B cell (primary cell): ENCODE measurements at regions not wholly inside any gene's neighbourhood (a gene's known extent, or its start where the extent isn't known, plus 50 kb on each side); places are given as distances from the start of the nearest gene placed in this dataset.

ENCODE experiments used
- EZH2 ChIP-seq: IDR thresholded peaks from 2 replicates; pipeline ENCODE4 v1.6.1; 2012; ENCODE audit warnings: borderline replicate concordance, low read depth, mild to moderate bottlenecking, moderate library complexity, low read length; ENCODE audit not compliant: insufficient read depth, poor library complexity, severe bottlenecking
- TF ChIP-seq, protein P1 (sequence below): fragments of 200-600 bp; IDR thresholded peaks from one replicate; pipeline ENCODE4 v1.8.0; 2022; ENCODE audit warnings: antibody characterized with exemption, mild to moderate bottlenecking

DNA sequence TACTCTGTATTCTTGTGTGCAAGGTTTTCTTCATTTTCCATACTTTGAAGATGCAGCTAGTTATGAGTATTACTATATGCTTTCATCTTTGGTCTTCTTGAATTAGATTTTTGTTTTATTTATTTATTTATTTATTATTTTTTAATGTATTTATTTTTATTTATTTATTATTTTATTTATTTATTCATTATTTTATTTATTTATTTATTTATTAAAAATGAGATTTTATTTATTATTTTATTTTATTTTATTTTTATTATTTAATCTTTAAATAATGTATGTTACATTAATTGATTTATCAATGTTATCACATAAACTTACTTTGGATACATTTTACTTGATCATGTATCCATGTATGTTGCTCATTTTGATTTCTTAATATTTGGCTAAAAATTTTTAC lies 132.3 kb upstream of the GALNT13 start:
- TF ChIP-seq, protein P1, sequence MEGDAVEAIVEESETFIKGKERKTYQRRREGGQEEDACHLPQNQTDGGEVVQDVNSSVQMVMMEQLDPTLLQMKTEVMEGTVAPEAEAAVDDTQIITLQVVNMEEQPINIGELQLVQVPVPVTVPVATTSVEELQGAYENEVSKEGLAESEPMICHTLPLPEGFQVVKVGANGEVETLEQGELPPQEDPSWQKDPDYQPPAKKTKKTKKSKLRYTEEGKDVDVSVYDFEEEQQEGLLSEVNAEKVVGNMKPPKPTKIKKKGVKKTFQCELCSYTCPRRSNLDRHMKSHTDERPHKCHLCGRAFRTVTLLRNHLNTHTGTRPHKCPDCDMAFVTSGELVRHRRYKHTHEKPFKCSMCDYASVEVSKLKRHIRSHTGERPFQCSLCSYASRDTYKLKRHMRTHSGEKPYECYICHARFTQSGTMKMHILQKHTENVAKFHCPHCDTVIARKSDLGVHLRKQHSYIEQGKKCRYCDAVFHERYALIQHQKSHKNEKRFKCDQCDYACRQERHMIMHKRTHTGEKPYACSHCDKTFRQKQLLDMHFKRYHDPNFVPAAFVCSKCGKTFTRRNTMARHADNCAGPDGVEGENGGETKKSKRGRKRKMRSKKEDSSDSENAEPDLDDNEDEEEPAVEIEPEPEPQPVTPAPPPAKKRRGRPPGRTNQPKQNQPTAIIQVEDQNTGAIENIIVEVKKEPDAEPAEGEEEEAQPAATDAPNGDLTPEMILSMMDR = no peak
- TF ChIP-seq EZH2 = no peak
